Stimulated activated CD4-positive, alpha-beta T cell treated with anti-CD3 and anti-CD28 coated beads, Interleukin-12 subunit alpha, Interleukin-12 subunit beta, amount 100 ng/mL, for 48 hours (primary cell): ENCODE measurements at regions not wholly inside any gene's neighbourhood (a gene's known extent, or its start where the extent isn't known, plus 50 kb on each side); places are given as distances from the start of the nearest gene placed in this dataset.

ENCODE experiments used
- DNase-seq, 3 donors: peaks; one replicate each; pipeline ENCODE4 v3.0.0-alpha.2; 2020; ENCODE audit warnings: low read depth in 2 of 3, low spot score in 1 of 3

DNA sequence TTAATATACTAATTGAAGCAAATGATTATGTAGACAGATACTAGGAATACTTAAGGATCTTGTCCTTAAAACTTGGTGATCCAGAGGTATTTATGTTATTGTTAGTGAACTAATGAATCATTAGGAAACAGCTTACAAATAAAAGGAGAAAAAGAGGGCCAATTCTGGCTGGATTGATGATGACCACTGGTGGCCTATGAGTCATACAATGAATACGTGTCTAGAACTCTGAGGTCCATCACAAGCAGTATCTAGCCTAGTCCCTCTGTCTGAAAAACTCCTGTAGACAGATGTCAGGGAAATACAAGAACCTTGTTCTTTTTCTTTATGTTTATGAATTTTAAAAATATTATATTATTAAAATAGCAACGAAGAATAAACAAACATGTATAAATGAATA, 51.7 kb upstream of the RTL1 start:
- no peak for DNase-seq

DNA sequence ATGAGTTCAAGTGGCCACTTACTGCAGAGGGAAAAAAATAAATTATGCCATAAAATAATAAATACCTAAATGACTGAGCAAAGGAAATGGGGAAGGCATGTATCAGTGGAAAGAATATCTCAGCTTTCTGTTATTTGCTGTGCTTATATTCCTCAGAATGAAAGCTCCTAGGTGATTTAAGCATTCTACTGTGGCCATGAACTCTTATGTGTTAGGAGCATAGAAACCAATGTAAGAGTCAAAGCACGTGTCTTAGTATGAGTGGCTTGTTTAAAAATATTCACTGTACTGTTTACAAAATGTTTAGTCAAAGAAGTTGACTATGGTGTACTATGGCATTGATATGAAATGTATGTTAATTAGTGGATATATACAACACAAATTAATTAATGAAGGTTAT, 59.0 kb upstream of the RTL1 start:
- DNase-seq = no peak

DNA sequence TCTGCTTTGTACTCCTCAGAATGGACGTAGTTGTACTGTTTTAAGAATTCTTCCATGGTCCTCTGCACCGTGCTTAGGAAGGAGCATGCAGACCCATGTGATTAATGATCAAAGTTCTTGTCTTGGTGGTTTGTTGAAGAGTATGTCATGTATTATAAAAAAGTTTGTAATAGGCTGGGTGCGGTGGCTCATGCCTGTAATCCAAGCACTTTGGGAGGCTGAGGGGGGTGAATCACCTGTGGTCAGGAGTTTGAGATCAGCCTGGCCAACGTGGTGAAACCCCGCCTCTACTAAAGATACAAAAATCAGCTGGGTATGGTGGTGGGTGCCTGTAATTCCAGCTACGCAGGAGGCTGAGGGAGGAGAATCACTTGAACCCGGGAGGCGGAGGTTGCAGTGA, 61.8 kb upstream of the RTL1 start:
- no peak for DNase-seq

- DNase-seq = no peak
Measured at GRCh38 chr14:100967178-100967577, 63.7 kb upstream of the RTL1 start.

DNA sequence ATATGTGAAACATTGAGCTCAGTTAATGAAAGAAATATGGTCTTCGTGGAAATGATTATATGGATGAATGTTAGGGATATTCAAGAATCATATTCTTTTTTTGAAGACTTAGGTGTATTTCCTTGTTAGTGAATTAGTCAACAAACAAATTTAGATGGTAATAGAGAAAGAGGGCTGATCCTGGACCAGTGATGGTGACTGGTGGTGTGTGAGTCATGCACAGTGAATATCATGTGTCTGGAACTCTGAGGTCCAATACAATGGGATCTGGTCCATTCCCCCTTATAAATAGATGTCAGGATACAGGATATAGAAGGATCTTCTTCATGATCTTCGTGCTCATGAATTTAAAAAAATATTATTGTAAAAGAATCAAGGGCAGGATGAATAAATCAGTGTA, 64.4 kb upstream of the RTL1 start:
- no peak for DNase-seq

DNA sequence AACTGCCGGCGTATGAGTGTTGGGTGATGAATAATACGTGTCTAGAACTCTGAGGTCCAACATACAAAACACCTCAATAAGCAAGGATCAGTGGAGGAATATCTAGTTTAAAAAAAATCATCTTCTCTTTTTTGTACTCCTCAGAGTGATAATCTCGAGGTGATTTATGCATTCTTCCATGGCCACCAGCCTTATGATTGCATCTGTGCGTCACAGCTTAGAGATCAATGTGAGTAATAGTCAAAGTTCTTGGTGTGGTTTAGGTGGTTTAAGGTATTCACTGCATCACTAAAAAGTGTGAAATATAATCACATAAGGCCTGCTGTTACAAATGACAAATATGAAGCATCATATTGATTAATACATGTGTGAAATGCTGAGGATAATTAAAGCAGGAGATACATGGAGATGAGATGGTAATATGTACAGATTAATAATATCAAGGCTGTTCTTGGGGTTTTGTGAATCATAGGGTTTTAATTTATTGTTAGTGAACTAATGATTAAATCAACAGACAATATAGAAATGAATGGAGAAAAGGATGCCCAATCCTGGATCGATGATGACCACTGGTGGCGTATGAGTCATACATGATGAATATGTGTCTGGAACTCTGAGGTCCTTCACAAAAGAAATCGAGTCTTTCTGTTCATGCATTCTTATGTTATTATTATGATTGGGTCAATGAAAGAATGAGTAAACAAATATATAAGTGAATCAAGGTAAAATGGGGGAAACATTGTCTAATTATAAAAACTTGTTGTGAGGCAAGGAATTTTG, 68.8 kb upstream of the RTL1 start:
- DNase-seq = no peak

- DNase-seq = no peak
Measured at GRCh38 chr14:100975671-100976070, 72.1 kb upstream of the RTL1 start.

GRCh38 chr14:100979079-100979478, 75.6 kb upstream of the RTL1 start:
- DNase-seq = no peak

GRCh38 chr14:100979780-100980179, 76.3 kb upstream of the RTL1 start:
- no peak for DNase-seq

- DNase-seq = no peak
Measured at GRCh38 chr14:100980823-100981222, 77.3 kb upstream of the RTL1 start.

DNA sequence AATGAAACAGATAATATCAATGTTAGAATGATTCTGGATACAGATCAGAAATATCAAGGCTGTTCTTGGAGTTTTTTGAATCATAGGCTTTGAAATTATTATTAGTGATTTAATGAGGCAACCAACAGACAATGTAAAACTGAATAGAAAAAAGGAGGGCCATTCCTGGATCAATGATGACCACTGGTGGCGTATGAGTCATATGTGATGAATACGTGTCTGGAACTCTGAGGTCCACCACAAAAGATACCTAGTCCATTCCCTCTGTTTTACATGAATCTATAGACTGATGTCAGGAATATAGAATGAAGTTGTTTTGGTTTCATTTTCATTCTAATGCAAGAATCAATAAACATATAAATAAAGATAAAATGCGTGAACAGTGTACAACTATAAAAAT, 78.3 kb upstream of the RTL1 start:
- DNase-seq = no peak

DNA sequence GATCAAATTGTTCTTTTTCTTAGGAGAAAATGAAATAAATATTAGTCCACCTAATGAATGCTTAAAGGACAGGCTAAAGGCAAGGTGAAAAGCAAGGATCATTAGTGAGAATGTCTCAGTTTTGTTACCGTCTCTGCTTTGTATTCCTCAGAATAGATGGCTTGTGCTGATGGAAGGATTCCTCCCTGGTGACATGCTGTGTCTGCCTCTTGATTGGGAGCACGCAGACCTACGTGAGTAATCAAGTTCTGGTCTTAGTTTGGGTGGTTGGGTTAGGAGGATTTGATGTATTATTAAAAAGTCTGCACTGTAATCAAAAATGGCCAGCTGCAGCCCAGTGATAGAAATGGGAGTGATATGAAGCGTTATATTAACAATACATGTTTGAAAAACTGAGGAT, 78.8 kb upstream of the RTL1 start:
- no peak for DNase-seq

GRCh38 chr14:100982762-100983161, 79.2 kb upstream of the RTL1 start:
- no peak for DNase-seq

GRCh38 chr14:100983710-100984109, 80.2 kb upstream of the RTL1 start:
- DNase-seq = no peak

GRCh38 chr14:100988011-100988410, 84.5 kb upstream of the RTL1 start:
- no peak for DNase-seq

GRCh38 chr14:100988411-100988900, 84.9 kb upstream of the RTL1 start:
- no peak for DNase-seq

GRCh38 chr14:100988956-100989355, 85.4 kb upstream of the RTL1 start:
- no peak for DNase-seq

DNA sequence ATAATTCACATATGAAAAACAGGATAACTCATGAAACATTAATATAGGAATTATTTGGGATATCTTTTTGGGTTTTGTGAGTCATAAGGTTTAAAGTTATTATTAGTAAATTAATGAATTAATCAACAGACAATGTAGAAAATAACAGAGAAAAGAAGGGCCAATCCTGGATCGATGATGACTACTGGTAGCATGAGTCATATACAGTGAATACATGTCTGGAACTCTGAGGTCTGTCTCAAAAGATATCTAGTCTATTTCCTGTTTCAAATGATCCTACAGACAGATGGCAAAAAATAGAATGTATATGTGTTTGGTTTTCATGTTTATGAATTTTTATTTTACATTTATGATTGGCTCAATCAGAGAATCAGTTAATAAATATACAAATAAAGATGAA, 86.4 kb upstream of the RTL1 start:
- no peak for DNase-seq

- DNase-seq = no peak
Measured at GRCh38 chr14:100994082-100994481, 90.6 kb upstream of the RTL1 start.

GRCh38 chr14:100994756-100995330, 91.3 kb upstream of the RTL1 start:
- no peak for DNase-seq

GRCh38 chr14:101000711-101001250, 97.3 kb upstream of the RTL1 start:
- DNase-seq = no peak

- no peak for DNase-seq
Measured at GRCh38 chr14:101001311-101002069, 98.0 kb upstream of the RTL1 start.
